ENCODE measurements at regions not wholly inside any gene's neighbourhood (a gene's known extent, or its start where the extent isn't known, plus 50 kb on each side); places are given as distances from the start of the nearest gene placed in this dataset.

DNA sequence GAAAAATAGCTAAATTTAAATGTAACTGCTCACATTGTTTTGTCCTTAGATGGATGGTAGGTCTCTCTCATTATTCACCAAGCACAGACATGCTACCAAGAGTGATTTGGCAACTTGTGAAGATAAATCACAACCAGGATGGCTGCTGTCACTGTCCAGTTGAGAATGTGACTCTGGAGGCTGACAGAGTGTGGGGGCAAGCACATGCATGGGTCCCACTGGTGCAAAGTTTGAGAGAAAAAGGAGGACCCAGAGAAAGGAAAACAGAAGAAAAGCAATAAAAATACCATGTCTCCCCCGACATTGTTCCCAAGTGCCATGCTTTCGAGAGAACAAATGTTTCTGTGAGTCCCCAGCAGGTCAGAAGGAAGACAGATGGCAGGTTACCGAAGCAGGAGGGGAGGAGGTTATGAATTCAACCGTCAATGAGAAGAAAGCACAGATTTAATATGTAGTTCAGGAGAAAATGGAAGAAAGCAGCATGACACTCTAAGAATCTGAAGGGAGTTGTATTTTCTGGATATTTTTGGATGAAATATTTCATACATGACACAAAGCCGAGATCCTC, 73.0 kb upstream of the TSHZ2 start:
- TF ChIP-seq POLR2A (IDR thresholded peaks at IDR 0.05), result no peak
- TF ChIP-seq, protein P1, sequence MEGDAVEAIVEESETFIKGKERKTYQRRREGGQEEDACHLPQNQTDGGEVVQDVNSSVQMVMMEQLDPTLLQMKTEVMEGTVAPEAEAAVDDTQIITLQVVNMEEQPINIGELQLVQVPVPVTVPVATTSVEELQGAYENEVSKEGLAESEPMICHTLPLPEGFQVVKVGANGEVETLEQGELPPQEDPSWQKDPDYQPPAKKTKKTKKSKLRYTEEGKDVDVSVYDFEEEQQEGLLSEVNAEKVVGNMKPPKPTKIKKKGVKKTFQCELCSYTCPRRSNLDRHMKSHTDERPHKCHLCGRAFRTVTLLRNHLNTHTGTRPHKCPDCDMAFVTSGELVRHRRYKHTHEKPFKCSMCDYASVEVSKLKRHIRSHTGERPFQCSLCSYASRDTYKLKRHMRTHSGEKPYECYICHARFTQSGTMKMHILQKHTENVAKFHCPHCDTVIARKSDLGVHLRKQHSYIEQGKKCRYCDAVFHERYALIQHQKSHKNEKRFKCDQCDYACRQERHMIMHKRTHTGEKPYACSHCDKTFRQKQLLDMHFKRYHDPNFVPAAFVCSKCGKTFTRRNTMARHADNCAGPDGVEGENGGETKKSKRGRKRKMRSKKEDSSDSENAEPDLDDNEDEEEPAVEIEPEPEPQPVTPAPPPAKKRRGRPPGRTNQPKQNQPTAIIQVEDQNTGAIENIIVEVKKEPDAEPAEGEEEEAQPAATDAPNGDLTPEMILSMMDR (IDR thresholded peaks at IDR 0.05 in 8 of 11, conservative IDR thresholded peaks at IDR 0.05 in 3 of 11), result no peak

All from spleen (tissue), 7 donors.